ENCODE measurements at regions not wholly inside any gene's neighbourhood (a gene's known extent, or its start where the extent isn't known, plus 50 kb on each side); places are given as distances from the start of the nearest gene placed in this dataset.

- Histone ChIP-seq H3K36me3 (ENCODE audit: low read depth) (no peaks in the 10 kb centered on the region), H3K4me1 (replicated peaks; ENCODE audit: insufficient read depth) (no peaks in the 10 kb centered on the region), H3K4me3 (no peak overlapping the region), H3K27me3 (ENCODE audit: insufficient read depth, low read depth) (no peaks in the 10 kb centered on the region), H3F3A (ENCODE audit: insufficient read depth, low read depth) (no peaks in the 10 kb centered on the region), H3K27ac (no peak overlapping the region), H2AFZ (no peak overlapping the region), H3K9me3 (ENCODE audit: insufficient read depth, low read depth) (no peaks in the 10 kb centered on the region), H4K20me1 (ENCODE audit: insufficient read depth) (no peaks in the 10 kb centered on the region), H3K9me2 (ENCODE audit: insufficient read depth) (no peaks in the 10 kb centered on the region), H3K79me2 (ENCODE audit: low read depth) (no peaks in the 10 kb centered on the region), H3K4me2 (no peak overlapping the region)
- no TSS peak for BruUV-seq (replicated peaks)
- TF ChIP-seq, protein P1, sequence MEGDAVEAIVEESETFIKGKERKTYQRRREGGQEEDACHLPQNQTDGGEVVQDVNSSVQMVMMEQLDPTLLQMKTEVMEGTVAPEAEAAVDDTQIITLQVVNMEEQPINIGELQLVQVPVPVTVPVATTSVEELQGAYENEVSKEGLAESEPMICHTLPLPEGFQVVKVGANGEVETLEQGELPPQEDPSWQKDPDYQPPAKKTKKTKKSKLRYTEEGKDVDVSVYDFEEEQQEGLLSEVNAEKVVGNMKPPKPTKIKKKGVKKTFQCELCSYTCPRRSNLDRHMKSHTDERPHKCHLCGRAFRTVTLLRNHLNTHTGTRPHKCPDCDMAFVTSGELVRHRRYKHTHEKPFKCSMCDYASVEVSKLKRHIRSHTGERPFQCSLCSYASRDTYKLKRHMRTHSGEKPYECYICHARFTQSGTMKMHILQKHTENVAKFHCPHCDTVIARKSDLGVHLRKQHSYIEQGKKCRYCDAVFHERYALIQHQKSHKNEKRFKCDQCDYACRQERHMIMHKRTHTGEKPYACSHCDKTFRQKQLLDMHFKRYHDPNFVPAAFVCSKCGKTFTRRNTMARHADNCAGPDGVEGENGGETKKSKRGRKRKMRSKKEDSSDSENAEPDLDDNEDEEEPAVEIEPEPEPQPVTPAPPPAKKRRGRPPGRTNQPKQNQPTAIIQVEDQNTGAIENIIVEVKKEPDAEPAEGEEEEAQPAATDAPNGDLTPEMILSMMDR (conservative IDR thresholded peaks at IDR 0.05), result no peak
- TF ChIP-seq EZH2 (IDR thresholded peaks at IDR 0.05; ENCODE audit: low read depth), result no peak
- intact Hi-C loops (cut with micrococcal nuclease; ENCODE audit: unreplicated experiment), result no loop called here
- DNase-seq, result no peak
- POLR2A ChIA-PET (ENCODE audit: unreplicated experiment), result no interaction called here
- CTCF ChIA-PET, result no interaction called here
Measured at GRCh38 chr9:16358751-16359150, 511.7 kb downstream of the BNC2 start.
